ENCODE measurements at regions not wholly inside any gene's neighbourhood (a gene's known extent, or its start where the extent isn't known, plus 50 kb on each side); places are given as distances from the start of the nearest gene placed in this dataset.
A peak's percentile ranks its signal among the peaks of the same experiment; 100 is the strongest.

DNA sequence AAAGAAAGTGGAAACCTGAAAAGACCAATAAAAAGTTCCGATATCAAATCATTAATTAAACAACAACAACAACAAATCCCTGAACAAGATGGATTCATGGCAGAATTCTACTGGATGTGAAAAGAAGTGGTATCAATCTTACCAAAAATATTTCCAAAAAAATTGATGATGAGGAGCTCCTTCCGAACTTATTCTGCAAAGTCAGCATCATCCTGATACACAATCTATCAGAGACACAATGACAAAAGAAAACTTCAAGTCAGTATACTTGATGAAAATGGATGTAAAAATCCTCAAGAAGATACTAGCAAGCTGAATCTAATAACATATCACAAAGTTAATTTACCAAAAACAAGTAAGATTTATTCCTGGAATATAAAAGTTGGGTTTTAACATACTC, 881.8 kb downstream of the SI start:
- Histone ChIP-seq H3K36me3 (no peaks in the 10 kb centered on the region), H3K4me1 (no peaks in the 10 kb centered on the region), H3K9ac (no peak overlapping the region), H3K27ac (no peak overlapping the region), H3K4me3 (no peak overlapping the region), H3K4me2 (no peak overlapping the region), H3K27me3 (no peaks in the 10 kb centered on the region), H3K9me3 (replicated peaks in 1 of 11) (no peaks in the 10 kb centered on the region), H4K20me1 (no peaks in the 10 kb centered on the region)
- no peak for TF ChIP-seq Cebpa-rat (IDR thresholded peaks at IDR 0.05)

DNA sequence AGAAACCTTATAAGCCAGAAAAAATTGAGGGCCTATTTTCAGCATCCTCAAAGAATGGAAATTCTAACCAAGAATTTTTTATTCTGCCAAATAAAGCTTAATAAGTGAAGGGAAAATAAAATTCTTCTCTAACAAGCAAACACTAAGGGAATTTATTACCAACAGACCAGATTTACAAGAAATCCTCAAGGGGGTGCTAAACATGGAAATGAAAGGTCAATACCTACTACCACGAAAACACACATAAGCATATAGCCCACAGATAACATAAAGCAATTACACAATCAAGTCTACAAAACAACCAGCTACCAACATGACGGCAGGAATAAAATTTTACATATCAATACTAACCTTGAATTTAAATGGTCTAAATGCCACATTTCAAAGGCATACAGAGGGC, 883.5 kb downstream of the SI start:
- H3K27me3 ChIP-seq, result no peaks in the 10 kb centered on the region
- H3K27ac ChIP-seq, result no peak overlapping the region
- no peaks in the 10 kb centered on the region for H3K9me3 ChIP-seq (replicated peaks in 1 of 11)
- no peaks in the 10 kb centered on the region for H3K4me1 ChIP-seq
- no peak overlapping the region for H3K4me2 ChIP-seq
- H4K20me1 ChIP-seq, result no peaks in the 10 kb centered on the region
- H3K9ac ChIP-seq, result no peak overlapping the region
- H3K36me3 ChIP-seq, result no peaks in the 10 kb centered on the region
- no peak overlapping the region for H3K4me3 ChIP-seq
- no peak for TF ChIP-seq Cebpa-rat (IDR thresholded peaks at IDR 0.05)

DNA sequence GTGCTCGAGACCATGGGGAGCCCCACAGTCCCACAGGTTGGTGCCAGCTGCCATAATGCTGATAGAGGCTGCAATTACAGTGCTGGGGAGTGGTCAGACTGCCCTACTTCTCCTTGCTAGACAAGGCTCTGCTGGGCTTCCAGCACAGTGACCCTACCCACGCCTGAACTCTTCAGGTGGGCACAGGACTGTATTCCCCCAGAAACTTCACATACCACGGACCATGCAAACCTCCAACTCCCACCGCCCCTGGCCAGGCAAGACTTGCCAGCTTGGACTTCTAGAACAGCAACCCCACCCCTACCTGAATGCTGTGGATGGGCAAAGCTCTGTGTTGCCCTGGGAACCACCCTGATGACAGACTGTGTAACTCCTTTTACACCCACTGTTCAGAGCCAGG, 885.3 kb downstream of the SI start:
- Histone ChIP-seq H3K27ac (no peak overlapping the region), H3K4me2 (no peak overlapping the region), H3K4me1 (no peaks in the 10 kb centered on the region), H3K4me3 (no peak overlapping the region), H4K20me1 (no peaks in the 10 kb centered on the region), H3K9ac (no peak overlapping the region), H3K36me3 (no peaks in the 10 kb centered on the region), H3K9me3 (replicated peaks in 1 of 11) (no peaks in the 10 kb centered on the region), H3K27me3 (no peaks in the 10 kb centered on the region)
- TF ChIP-seq Cebpa-rat (IDR thresholded peaks at IDR 0.05), result no peak

DNA sequence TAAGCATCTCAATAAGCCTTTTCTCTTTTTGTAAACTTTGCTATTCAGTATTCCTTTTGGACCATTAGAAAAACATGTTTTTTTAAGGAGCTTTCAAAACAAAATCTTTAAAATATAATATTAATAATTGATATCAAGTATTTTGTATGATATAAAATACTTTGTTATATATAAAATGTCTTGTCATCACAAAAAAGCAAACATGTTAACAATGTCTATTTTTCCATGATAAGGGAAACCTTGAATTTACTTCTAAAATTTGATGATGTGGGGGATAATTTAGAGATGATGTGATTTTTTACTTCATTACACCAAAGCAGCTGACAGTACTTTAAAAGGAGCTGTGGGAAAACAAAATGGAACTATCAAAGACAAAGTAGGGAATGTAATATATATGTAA, 887.7 kb downstream of the SI start:
- H3K4me1 ChIP-seq, result no peaks in the 10 kb centered on the region
- H3K36me3 ChIP-seq, result no peaks in the 10 kb centered on the region
- H3K9me3 ChIP-seq (replicated peaks in 1 of 11), result peaks cover 0 to 2% (median 0%) of the 10 kb centered on the region in 11 experiments; a peak in 2 of 22 replicates
- no peak overlapping the region for H3K9ac ChIP-seq
- no peaks in the 10 kb centered on the region for H3K27me3 ChIP-seq
- H4K20me1 ChIP-seq, result no peaks in the 10 kb centered on the region
- H3K4me2 ChIP-seq, result no peak overlapping the region
- no peak for TF ChIP-seq Cebpa-rat (IDR thresholded peaks at IDR 0.05)
- no peak overlapping the region for H3K27ac ChIP-seq
- no peak overlapping the region for H3K4me3 ChIP-seq

DNA sequence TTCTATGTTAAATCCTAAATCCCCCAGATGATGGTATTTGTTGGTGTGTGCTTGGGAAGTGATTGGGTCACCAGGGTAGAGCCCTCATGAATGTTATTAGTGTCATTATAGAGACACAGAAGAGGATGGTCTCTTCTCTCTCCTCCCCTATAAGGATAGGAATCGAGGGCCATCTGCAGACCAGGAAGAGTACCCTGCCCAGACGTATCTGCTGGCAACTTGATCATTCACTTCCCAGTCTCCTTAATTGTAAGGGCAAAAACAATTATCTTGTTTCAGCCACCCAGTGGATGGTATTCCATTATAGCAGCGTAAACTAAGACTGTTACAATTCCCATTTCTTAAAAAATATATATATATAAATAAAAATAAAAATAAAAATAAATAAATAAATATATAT, 892.2 kb downstream of the SI start:
- no peaks in the 10 kb centered on the region for H4K20me1 ChIP-seq
- H3K4me3 ChIP-seq, result no peak overlapping the region
- no peak overlapping the region for H3K4me2 ChIP-seq
- H3K4me1 ChIP-seq, result 0 out of 20 replicates have a peak, but pooled peaks cover 0 to 4% (median 0%) of the 10 kb centered on the region in 10 experiments
- no peaks in the 10 kb centered on the region for H3K36me3 ChIP-seq
- H3K9me3 ChIP-seq (replicated peaks in 1 of 11), result peaks cover 15 to 38% (median 27%) of the 10 kb centered on the region in 11 experiments
- H3K27me3 ChIP-seq, result no peaks in the 10 kb centered on the region
- H3K27ac ChIP-seq, result no peak overlapping the region
- no peak overlapping the region for H3K9ac ChIP-seq
- TF ChIP-seq Cebpa-rat (IDR thresholded peaks at IDR 0.05), result no peak

DNA sequence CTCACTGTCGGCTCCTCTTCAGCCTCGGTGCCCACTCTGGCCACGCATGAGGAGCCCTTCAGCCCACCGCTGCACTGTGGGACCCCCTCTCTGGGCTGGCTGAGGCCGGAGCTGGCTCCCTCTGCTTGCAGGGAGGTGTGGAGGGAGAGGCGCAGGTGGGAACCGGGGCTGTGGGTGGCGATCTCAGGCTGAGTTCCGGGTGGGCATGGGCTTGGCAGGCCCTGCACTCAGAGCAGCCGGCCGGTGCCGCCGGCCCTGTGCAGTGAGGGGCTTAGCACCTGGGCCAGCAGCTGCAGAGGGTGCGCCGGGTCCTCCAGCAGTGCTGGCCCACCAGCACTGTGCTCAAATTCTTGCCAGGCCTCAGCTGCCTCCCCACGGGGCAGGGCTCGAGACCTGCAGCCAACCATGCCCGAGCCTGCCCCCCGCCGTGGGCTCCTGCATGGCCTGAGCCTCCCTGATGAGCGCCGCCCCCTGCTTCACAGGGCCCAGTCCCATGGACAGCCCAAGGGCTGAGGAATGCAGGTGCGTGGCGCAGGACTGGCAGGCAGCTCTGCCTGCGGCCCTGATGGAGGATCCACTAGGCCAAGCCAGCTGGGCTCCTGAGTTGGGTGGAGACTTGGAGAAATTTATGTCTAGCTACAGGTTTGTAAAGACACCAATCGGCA, 899.1 kb downstream of the SI start:
- no peaks in the 10 kb centered on the region for H4K20me1 ChIP-seq
- peaks cover 27 to 66% (median 49%) of the 10 kb centered on the region in 11 experiments for H3K9me3 ChIP-seq (replicated peaks in 1 of 11)
- H3K27me3 ChIP-seq, result no peaks in the 10 kb centered on the region
- TF ChIP-seq Cebpa-rat (IDR thresholded peaks at IDR 0.05), result no peak
- no peak overlapping the region for H3K9ac ChIP-seq
- peaks cover 0 to 10% (median under 1%) of the 10 kb centered on the region in 10 experiments; a peak in 6 of 20 replicates for H3K4me1 ChIP-seq
- H3K4me3 ChIP-seq, result no peak overlapping the region
- H3K4me2 ChIP-seq, result no peak overlapping the region
- no peak overlapping the region for H3K27ac ChIP-seq
- H3K36me3 ChIP-seq, result no peaks in the 10 kb centered on the region

DNA sequence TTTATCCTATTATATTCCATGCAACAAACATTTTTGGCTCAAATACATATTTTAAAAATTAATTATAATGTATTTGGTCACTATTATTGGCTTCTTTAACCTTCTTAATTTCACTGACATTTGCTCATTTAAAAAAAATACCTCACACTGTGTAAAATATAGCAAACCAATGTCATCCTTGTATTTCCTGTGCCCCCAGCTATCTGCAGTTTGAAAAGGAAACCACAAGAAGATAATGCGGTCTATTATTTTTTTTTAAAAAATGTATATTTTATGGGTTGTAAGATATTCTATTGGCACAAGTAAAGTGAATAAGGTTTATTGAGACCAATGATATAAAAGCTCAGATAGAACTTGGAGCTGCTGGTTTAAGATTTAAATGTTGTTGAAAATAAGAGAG, 904.2 kb downstream of the SI start:
- no peak overlapping the region for H3K9ac ChIP-seq
- H3K4me3 ChIP-seq, result no peak overlapping the region
- peak overlapping the region in 7 of 11 experiments; percentile 17 to 71 (median 47); a peak in 12 of 22 replicates for H3K4me2 ChIP-seq
- TF ChIP-seq Cebpa-rat (IDR thresholded peaks at IDR 0.05), result no peak
- no peak overlapping the region for H3K27ac ChIP-seq
- H3K4me1 ChIP-seq, result peaks cover 0 to 19% (median 8%) of the 10 kb centered on the region in 10 experiments; a peak in 13 of 20 replicates
- peaks cover 2 to 14% (median 12%) of the 10 kb centered on the region in 11 experiments; a peak in 19 of 22 replicates for H3K9me3 ChIP-seq (replicated peaks in 1 of 11)
- H4K20me1 ChIP-seq, result no peaks in the 10 kb centered on the region
- H3K36me3 ChIP-seq, result no peaks in the 10 kb centered on the region
- no peaks in the 10 kb centered on the region for H3K27me3 ChIP-seq

DNA sequence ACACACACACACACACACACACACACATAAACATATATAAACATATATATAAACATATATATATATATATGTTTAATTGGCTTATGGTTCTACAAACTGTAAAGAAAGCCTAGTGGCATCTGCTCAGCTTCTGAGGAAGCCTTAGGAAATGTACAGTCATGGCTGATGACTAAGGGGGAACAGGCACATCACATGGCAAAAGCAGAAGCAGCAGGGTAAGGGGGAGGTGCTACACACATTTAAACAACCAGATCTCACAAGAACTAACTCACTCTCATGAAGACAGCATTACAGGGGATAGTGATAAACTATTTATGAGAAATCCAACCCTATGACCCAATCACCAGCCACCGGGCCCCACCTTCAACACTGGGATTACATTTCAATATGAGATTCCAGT, 922.9 kb downstream of the SI start:
- no peaks in the 10 kb centered on the region for H4K20me1 ChIP-seq
- peak overlapping the region in 2 of 11 experiments; percentile 39 to 56; a peak in 2 of 22 replicates for H3K4me2 ChIP-seq
- no peaks in the 10 kb centered on the region for H3K36me3 ChIP-seq
- TF ChIP-seq Cebpa-rat (IDR thresholded peaks at IDR 0.05), result no peak
- H3K9me3 ChIP-seq (replicated peaks in 1 of 11), result peaks cover 0 to 21% (median 0%) of the 10 kb centered on the region in 11 experiments; a peak in 4 of 22 replicates
- H3K27ac ChIP-seq, result peak overlapping the region in 4 of 11 experiments; percentile 35 to 61 (median 58); a peak in 7 of 22 replicates
- no peak overlapping the region for H3K9ac ChIP-seq
- peaks cover 0 to 25% (median 0%) of the 10 kb centered on the region in 10 experiments; a peak in 3 of 20 replicates for H3K4me1 ChIP-seq
- H3K4me3 ChIP-seq, result no peak overlapping the region
- no peaks in the 10 kb centered on the region for H3K27me3 ChIP-seq

DNA sequence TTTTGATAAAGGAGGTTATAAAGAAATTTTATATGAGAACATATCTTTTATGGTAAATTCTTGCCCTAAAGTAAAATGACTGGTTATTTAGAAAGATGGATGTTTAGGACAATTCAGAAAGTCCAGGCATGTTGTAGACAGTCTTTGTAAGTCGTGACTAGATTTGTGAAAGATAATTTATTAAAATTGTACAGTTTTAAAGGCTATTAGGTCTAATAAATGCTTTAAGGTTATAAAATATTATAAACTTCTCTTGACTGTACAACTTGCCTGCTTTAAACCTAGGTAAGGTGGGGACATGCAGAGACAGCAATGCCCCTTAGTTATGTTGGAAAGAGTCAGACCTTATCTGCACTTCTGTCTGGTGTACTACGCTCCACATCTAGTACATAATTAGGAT, 933.5 kb downstream of the SI start:
- no peak overlapping the region for H3K4me2 ChIP-seq
- no peak overlapping the region for H3K9ac ChIP-seq
- no peak overlapping the region for H3K27ac ChIP-seq
- no peaks in the 10 kb centered on the region for H4K20me1 ChIP-seq
- peaks cover 0 to 27% (median 0%) of the 10 kb centered on the region in 10 experiments; a peak in 6 of 20 replicates for H3K4me1 ChIP-seq
- no peak for TF ChIP-seq Cebpa-rat (IDR thresholded peaks at IDR 0.05)
- H3K36me3 ChIP-seq, result no peaks in the 10 kb centered on the region
- no peak overlapping the region for H3K4me3 ChIP-seq
- H3K27me3 ChIP-seq, result no peaks in the 10 kb centered on the region
- H3K9me3 ChIP-seq (replicated peaks in 1 of 11), result peaks cover 62 to 77% (median 66%) of the 10 kb centered on the region in 11 experiments

DNA sequence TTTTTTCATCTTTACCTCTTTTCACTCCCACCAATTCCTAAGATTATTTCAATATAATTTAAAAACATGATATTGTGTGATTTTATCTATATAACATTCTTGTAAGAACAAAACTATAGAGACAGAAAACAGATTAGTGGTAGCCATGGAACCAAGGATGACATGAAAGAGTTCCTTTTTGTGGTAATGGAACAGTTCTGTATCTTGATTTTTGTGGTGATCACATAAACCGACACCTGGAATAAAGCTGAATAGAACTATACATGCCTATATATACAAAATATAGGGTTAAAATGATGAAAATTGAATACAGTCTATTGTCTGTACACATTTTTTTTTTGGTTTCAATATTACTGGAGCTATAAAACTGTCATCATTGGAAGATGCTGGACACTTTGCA, 945.4 kb downstream of the SI start:
- H3K9me3 ChIP-seq (replicated peaks in 1 of 11), result no peaks in the 10 kb centered on the region
- H3K9ac ChIP-seq, result no peak overlapping the region
- no peaks in the 10 kb centered on the region for H3K27me3 ChIP-seq
- TF ChIP-seq Cebpa-rat (IDR thresholded peaks at IDR 0.05), result no peak
- no peaks in the 10 kb centered on the region for H3K36me3 ChIP-seq
- no peak overlapping the region for H3K27ac ChIP-seq
- H3K4me2 ChIP-seq, result no peak overlapping the region
- no peaks in the 10 kb centered on the region for H4K20me1 ChIP-seq
- H3K4me1 ChIP-seq, result no peaks in the 10 kb centered on the region
- no peak overlapping the region for H3K4me3 ChIP-seq

Data from BLaER1 treated with 17β-estradiol and CSF1 and Interleukin-3, amounts not matched to agents 10 nM and 100 nM (cell line).